Coronary artery (tissue), 2 donors: ENCODE measurements at regions not wholly inside any gene's neighbourhood (a gene's known extent, or its start where the extent isn't known, plus 50 kb on each side); places are given as distances from the start of the nearest gene placed in this dataset.

ENCODE experiments used
- DNase-seq: peaks from one replicate; pipeline ENCODE4 v3.0.0-alpha.2; 2017; ENCODE audit warnings: low spot score
- H3K27ac ChIP-seq, 2 donors: fragments of 200-600 bp; sonication (generic); one replicate each; pipeline ENCODE4 v1.5.1; 2016 to 2019
- H3K4me3 ChIP-seq: fragments of 200-600 bp; sonication (generic); 2 replicates; pipeline ENCODE4 v1.5.1; 2016; ENCODE audit warnings: mild to moderate bottlenecking, moderate library complexity
- CTCF ChIP-seq: fragments of 200-600 bp; sonication (generic); IDR thresholded peaks from one replicate; pipeline ENCODE4 v1.5.1; 2019; ENCODE audit warnings: antibody characterized with exemption

DNA sequence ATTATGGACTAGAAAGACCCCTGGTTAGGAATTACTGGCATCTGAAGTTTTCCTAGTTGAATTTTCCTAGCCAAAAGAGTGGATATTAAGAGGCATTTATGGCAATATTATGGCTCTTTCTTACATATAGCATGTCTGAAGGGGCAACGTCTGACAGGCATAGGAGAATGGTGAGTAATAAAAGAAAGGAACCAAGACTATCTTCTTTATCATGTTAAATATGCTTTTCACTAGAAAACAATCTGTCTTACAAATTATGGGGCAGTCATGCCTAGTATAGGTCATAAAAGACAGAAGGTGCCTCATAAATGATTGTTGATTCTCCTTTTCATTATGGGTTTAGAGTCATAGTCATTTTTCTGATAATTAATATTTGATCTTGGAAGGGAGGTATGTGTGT, 431.1 kb upstream of the HTR2C start:
- Histone ChIP-seq H3K27ac (no peak overlapping the region), H3K4me3 (no peak overlapping the region)
- no peak for DNase-seq
- TF ChIP-seq CTCF: no peak

- no peak overlapping the region for H3K27ac ChIP-seq
- DNase-seq: no peak
- no peak overlapping the region for H3K4me3 ChIP-seq
- no peak for TF ChIP-seq CTCF
Observed at GRCh38 chrX:114152130-114152529, 431.8 kb upstream of the HTR2C start.

GRCh38 chrX:114134465-114134864, 449.4 kb upstream of the HTR2C start:
- no peak for TF ChIP-seq CTCF
- DNase-seq: no peak
- Histone ChIP-seq H3K4me3 (no peak overlapping the region), H3K27ac (no peak overlapping the region)

DNA sequence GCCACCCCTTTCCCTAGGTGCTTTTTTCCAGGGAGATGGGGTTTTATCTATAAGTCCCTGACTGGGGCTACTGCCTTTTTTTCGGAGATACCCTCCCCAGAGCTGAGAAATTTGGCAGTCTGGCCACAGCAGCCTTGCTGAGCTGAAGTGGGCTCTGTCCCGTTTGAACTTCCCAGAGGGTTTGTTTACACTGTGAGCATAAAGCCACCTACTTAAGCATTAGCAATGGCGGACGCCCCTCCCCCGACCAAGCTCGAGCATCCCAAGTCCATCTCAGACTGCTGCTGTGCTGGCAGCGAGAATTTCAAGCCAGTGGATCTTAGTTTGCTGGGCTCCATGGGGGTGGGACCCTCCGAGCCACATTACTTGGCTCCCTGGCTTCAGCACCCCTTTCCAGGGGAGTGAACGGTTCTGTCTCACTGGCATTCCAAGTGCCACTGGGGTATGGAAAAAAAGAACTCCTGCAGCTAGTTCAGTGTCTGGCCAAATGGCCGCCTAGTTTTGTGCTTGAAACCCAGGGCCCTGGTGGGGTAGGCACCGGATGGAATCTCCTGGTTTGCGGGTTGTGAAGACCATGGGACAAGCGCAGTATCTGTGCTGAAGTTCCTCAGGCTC, 456.4 kb upstream of the HTR2C start:
- DNase-seq: no peak
- no peak for TF ChIP-seq CTCF
- no peak overlapping the region for H3K4me3 ChIP-seq
- no peak overlapping the region for H3K27ac ChIP-seq

DNA sequence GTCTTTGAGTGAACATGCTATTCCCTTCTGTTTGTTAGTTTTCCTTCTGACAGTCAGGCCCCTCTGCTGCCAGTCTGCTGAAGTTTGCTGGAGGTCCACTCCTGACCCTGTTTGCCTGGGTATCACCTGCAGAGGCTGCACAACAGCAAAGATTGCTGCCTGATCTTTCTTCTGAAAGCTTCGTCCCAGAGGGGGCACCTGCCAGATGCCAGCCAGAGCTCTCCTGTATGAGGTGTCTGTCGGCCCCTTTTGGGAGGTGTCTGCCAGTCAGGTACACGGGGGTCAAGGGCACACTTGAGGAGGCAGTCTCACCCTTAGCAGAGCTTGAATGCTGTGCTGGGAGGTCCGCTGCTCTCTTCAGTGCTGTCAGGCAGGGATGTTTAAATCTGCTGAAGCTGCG, 456.9 kb upstream of the HTR2C start:
- no peak for TF ChIP-seq CTCF
- Histone ChIP-seq H3K4me3 (no peak overlapping the region), H3K27ac (no peak overlapping the region)
- no peak for DNase-seq

GRCh38 chrX:114101081-114101480, 482.8 kb upstream of the HTR2C start:
- no peak for DNase-seq
- Histone ChIP-seq H3K27ac (no peak overlapping the region), H3K4me3 (no peak overlapping the region)
- TF ChIP-seq CTCF: no peak

GRCh38 chrX:114097866-114098265, 486.0 kb upstream of the HTR2C start:
- Histone ChIP-seq H3K27ac (no peak overlapping the region), H3K4me3 (no peak overlapping the region)
- TF ChIP-seq CTCF: no peak
- no peak for DNase-seq
